Activated CD8-positive, alpha-beta T cell treated with anti-CD3 and anti-CD28 coated beads, Interleukin-2, amount 10 ng/mL, durations not matched to agents 7 days and 5 days (primary cell): ENCODE measurements at regions not wholly inside any gene's neighbourhood (a gene's known extent, or its start where the extent isn't known, plus 50 kb on each side); places are given as distances from the start of the nearest gene placed in this dataset.
"Not testable (repeated sequence)": the region's sequence is repeated elsewhere in the genome, so short reads cannot be mapped to it uniquely, and the experiment has no call there.

ENCODE experiments used
- ATAC-seq: fragments of 150-1000 bp; cut with Tn5 transposase; one replicate; pipeline ENCODE4 v1.10.0; 2021; ENCODE audit warnings: moderate library complexity
- CTCF ChIA-PET: fragments of 350-600 bp; sonication (Branson Sonifier 250); formaldehyde crosslinking; loops from one replicate; lab custom pipeline; 2021; ENCODE audit warnings: antibody characterized with exemption; lab: Charles Lee
- POLR2A ChIA-PET: fragments of 350-600 bp; sonication (Branson Sonifier 250); formaldehyde crosslinking; loops from one replicate; lab custom pipeline; 2021; ENCODE audit warnings: antibody characterized with exemption; lab: Charles Lee
- DNase-seq: peaks from one replicate; pipeline ENCODE4 v3.0.0-alpha.2; 2020
- H3K27ac Mint-ChIP-seq: one replicate; pipeline ENCODE4 v1.8.0; 2021; ENCODE audit warnings: mild to moderate bottlenecking, mixed read lengths
- H3K27me3 Mint-ChIP-seq: one replicate; pipeline ENCODE4 v1.8.0; 2021; ENCODE audit warnings: low read depth, mixed read lengths
- H3K36me3 Mint-ChIP-seq: one replicate; pipeline ENCODE4 v1.8.0; 2021; ENCODE audit warnings: low read depth, mixed read lengths
- H3K4me1 Mint-ChIP-seq: one replicate; pipeline ENCODE4 v1.8.0; 2021; ENCODE audit warnings: low read depth, mixed read lengths
- H3K4me3 Mint-ChIP-seq: one replicate; pipeline ENCODE4 v1.8.0; 2021; ENCODE audit warnings: mild to moderate bottlenecking, mixed read lengths
- H3K9me3 Mint-ChIP-seq: one replicate; pipeline ENCODE4 v1.8.0; 2022; ENCODE audit warnings: mixed read lengths; ENCODE audit not compliant: insufficient read depth

GRCh38 chr4:22634541-22635181, 58.1 kb upstream of the GBA3 start:
- ATAC-seq (no peak), DNase-seq (no peak)
- ChIA-PET POLR2A (no interaction called here), CTCF (no interaction called here)
- Mint-ChIP-seq H3K27ac (no peak overlapping the region), H3K4me3 (no peak overlapping the region), H3K27me3 (no peaks in the 10 kb centered on the region), H3K9me3 (peaks cover 7% of the 10 kb centered on the region), H3K4me1 (no peaks in the 10 kb centered on the region), H3K36me3 (no peaks in the 10 kb centered on the region)

GRCh38 chr4:22635182-22635549, 57.6 kb upstream of the GBA3 start:
- POLR2A ChIA-PET, H3K27ac Mint-ChIP-seq, ATAC-seq, H3K4me3 Mint-ChIP-seq, H3K4me1 Mint-ChIP-seq, DNase-seq, H3K9me3 Mint-ChIP-seq, H3K36me3 Mint-ChIP-seq, H3K27me3 Mint-ChIP-seq: not testable (repeated sequence)
- CTCF ChIA-PET: interaction anchor here (1.0 kb wide), 1 partner anchor 55 kb away, joined by 3 read pairs; no protein-coding TSS in a partner anchor

- H3K27me3 Mint-ChIP-seq: no peaks in the 10 kb centered on the region
- no peak overlapping the region for H3K4me3 Mint-ChIP-seq
- peaks cover 13% of the 10 kb centered on the region for H3K9me3 Mint-ChIP-seq
- no peaks in the 10 kb centered on the region for H3K36me3 Mint-ChIP-seq
- CTCF ChIA-PET: interaction anchor here (1.0 kb wide), 1 partner anchor 55 kb away, joined by 3 read pairs; no protein-coding TSS in a partner anchor
- no peak overlapping the region for H3K27ac Mint-ChIP-seq
- no peaks in the 10 kb centered on the region for H3K4me1 Mint-ChIP-seq
- POLR2A ChIA-PET: no interaction called here
- DNase-seq (no peak), ATAC-seq (no peak)
Measured at GRCh38 chr4:22635692-22636091, 57.0 kb upstream of the GBA3 start.

GRCh38 chr4:22637306-22637705, 55.4 kb upstream of the GBA3 start:
- ATAC-seq: no peak
- POLR2A ChIA-PET: no interaction called here
- H3K27me3 Mint-ChIP-seq: no peaks in the 10 kb centered on the region
- H3K4me3 Mint-ChIP-seq: no peak overlapping the region
- H3K4me1 Mint-ChIP-seq: no peaks in the 10 kb centered on the region
- peaks cover 14% of the 10 kb centered on the region for H3K9me3 Mint-ChIP-seq
- no peaks in the 10 kb centered on the region for H3K36me3 Mint-ChIP-seq
- CTCF ChIA-PET: no interaction called here
- DNase-seq: no peak
- no peak overlapping the region for H3K27ac Mint-ChIP-seq
